ENCODE measurements at regions not wholly inside any gene's neighbourhood (a gene's known extent, or its start where the extent isn't known, plus 50 kb on each side); places are given as distances from the start of the nearest gene placed in this dataset.

GRCh38 chr1:157227700-157228099 lies 89.5 kb upstream of the ETV3 start:
- Histone ChIP-seq H3K27me3 (no peaks in the 10 kb centered on the region), H3K4me3 (ENCODE audit: low read depth, low read length) (no peak overlapping the region)

DNA sequence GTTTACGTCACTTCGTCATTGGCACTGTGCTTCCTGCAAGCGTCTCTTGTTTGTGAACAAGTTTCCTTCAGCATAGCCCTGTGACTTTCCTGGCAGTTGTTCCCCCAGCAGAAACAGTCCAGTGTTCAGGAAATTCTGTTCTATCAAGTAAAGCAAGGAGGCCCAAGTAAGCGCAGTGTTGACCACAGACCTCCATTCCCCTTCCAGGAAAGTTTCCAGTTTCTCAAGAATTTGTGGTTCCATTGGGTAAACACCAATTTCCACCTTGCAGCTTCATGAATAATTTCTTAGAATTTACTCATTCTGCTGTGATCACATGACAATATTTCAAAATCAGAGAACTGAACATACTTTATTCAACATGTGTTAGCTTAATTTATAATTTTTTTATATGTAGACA lies 88.5 kb upstream of the ETV3 start:
- H3K4me1 ChIP-seq: no peaks in the 10 kb centered on the region
- no peak overlapping the region for H3K4me3 ChIP-seq (ENCODE audit: low read depth, low read length)
- no peaks in the 10 kb centered on the region; the same call in 1 of the 2 replicates for H3K9me3 ChIP-seq
- no peaks in the 10 kb centered on the region for H3K27me3 ChIP-seq
- TF ChIP-seq, protein P1, sequence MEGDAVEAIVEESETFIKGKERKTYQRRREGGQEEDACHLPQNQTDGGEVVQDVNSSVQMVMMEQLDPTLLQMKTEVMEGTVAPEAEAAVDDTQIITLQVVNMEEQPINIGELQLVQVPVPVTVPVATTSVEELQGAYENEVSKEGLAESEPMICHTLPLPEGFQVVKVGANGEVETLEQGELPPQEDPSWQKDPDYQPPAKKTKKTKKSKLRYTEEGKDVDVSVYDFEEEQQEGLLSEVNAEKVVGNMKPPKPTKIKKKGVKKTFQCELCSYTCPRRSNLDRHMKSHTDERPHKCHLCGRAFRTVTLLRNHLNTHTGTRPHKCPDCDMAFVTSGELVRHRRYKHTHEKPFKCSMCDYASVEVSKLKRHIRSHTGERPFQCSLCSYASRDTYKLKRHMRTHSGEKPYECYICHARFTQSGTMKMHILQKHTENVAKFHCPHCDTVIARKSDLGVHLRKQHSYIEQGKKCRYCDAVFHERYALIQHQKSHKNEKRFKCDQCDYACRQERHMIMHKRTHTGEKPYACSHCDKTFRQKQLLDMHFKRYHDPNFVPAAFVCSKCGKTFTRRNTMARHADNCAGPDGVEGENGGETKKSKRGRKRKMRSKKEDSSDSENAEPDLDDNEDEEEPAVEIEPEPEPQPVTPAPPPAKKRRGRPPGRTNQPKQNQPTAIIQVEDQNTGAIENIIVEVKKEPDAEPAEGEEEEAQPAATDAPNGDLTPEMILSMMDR (IDR thresholded peaks at IDR 0.05; ENCODE audit: low read depth, low read length): no peak
- no peaks in the 10 kb centered on the region for H3K36me3 ChIP-seq
- DNase-seq: no peak

More at GRCh38 chr1:157227700-157228099, 89.5 kb upstream of the ETV3 start:
- TF ChIP-seq, protein P1 (IDR thresholded peaks at IDR 0.05; ENCODE audit: low read depth, low read length): no peak
- H3K4me1 ChIP-seq: no peaks in the 10 kb centered on the region
- no peaks in the 10 kb centered on the region; the same call in 1 of the 2 replicates for H3K9me3 ChIP-seq
- no peaks in the 10 kb centered on the region for H3K36me3 ChIP-seq
- no peak for DNase-seq

DNA sequence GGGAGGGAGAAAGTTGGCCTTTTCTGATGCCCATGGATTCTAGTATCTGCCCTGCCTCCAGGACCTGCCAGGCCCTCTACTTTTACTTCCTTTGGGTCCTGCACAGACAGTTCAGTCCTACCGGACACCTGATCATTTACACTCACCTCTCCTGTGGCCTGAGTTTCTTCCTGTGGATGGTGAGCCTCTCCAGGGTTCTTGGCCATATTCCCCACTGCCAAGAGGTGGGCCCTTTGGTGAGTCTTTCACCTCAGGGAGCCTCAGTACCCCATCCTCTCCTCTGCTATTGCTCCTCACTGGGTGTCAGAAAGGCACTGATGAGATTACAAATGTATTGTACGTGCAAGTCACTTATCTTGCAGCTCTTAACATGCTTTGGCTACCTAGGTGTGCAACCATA lies 81.4 kb upstream of the ETV3 start:
- no peaks in the 10 kb centered on the region for H3K36me3 ChIP-seq
- no peak for DNase-seq
- peaks cover 32% of the 10 kb centered on the region for H3K27me3 ChIP-seq
- TF ChIP-seq, protein P1 (IDR thresholded peaks at IDR 0.05; ENCODE audit: low read depth, low read length): no peak
- H3K4me1 ChIP-seq: no peaks in the 10 kb centered on the region
- no peaks in the 10 kb centered on the region for H3K9me3 ChIP-seq
- H3K4me3 ChIP-seq (ENCODE audit: low read depth, low read length): no peak overlapping the region

- no peak overlapping the region for H3K4me3 ChIP-seq (ENCODE audit: low read depth, low read length)
- TF ChIP-seq, protein P1 (IDR thresholded peaks at IDR 0.05; ENCODE audit: low read depth, low read length): no peak
- H3K4me1 ChIP-seq: no peaks in the 10 kb centered on the region
- H3K36me3 ChIP-seq: no peaks in the 10 kb centered on the region
- H3K9me3 ChIP-seq: no peaks in the 10 kb centered on the region
- DNase-seq: no peak
- H3K27me3 ChIP-seq: peaks cover 32% of the 10 kb centered on the region
These were observed 81.0 kb upstream of the ETV3 start for GRCh38 chr1:157219182-157219581.

- peaks cover 32% of the 10 kb centered on the region for H3K27me3 ChIP-seq
- no peak for DNase-seq
- no peak overlapping the region for H3K4me3 ChIP-seq (ENCODE audit: low read depth, low read length)
- H3K36me3 ChIP-seq: no peaks in the 10 kb centered on the region
- TF ChIP-seq, protein P1 (IDR thresholded peaks at IDR 0.05; ENCODE audit: low read depth, low read length): no peak
- no peaks in the 10 kb centered on the region for H3K9me3 ChIP-seq
- no peaks in the 10 kb centered on the region for H3K4me1 ChIP-seq
These were observed 80.5 kb upstream of the ETV3 start for GRCh38 chr1:157218671-157219070.

DNA sequence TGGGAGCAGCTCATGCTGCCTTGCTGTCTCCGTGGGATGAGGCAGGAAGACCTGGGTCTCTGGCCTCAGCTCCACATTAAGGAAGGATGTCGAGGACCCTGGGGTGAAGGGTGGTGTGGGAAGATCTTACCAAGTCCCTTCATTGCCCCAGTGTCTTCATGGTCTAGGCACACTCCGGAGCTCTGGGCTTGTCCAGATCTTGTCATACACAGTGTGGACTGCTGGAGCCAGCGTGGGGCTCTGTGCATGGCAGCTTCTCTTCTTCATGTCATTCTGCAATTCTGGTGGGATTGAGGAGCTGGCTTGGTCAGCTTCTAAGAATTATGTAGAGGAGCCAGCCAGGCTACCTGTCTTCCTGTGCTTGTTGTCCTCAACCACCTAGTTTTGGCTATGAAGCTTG lies 79.3 kb upstream of the ETV3 start:
- peaks cover 32% of the 10 kb centered on the region for H3K27me3 ChIP-seq
- TF ChIP-seq, protein P1 (IDR thresholded peaks at IDR 0.05; ENCODE audit: low read depth, low read length): no peak

More for the DNA sequence above, 79.3 kb upstream of the ETV3 start:
- H3K36me3 ChIP-seq: no peaks in the 10 kb centered on the region
- H3K4me3 ChIP-seq (ENCODE audit: low read depth, low read length): no peak overlapping the region
- H3K4me1 ChIP-seq: no peaks in the 10 kb centered on the region
- no peak for DNase-seq
- no peaks in the 10 kb centered on the region for H3K9me3 ChIP-seq

All from BE2C (cell line).